ENCODE measurements at regions not wholly inside any gene's neighbourhood (a gene's known extent, or its start where the extent isn't known, plus 50 kb on each side); places are given as distances from the start of the nearest gene placed in this dataset.
A peak's percentile ranks its signal among the peaks of the same experiment; 100 is the strongest.

DNA sequence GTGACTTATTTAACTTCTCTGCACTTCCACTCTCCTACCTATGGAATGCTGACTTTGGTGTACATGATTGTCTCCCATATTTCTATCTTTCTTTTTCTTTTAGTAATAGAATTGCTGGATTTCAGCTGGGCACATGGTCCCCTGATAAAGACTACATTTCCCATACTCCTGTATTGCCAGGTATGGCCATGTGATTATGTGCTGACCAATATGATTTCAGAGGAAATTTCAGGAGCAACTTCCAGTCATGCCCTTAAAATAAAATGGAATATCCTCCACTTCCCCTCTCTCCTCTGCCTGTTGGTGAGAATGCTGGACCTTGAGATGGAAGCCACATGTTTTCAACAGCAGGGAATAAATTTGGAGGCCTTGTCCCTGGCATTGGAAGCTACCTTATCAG, 130.7 kb upstream of the IGSF21 start:
- no peak for DNase-seq (ENCODE audit: low spot score)

DNA sequence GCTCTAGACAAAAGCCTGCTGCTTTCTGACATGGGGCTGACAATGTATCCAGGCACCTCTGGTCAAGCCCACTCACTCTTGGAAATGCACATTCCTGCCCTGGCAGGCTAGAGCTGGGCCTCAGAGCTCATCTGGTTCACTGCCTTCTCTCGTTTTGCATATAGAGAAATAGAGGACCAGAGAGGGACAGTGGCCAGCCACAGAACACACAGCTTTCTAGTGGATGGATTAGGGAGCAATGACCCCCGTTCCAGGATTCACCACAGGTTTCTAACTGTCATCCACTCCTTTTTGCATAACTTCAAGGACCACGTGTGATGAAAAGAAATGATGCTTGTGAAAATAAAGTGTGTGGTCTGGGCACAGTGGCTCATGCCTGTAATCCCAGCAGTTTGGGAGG, 129.6 kb upstream of the IGSF21 start:
- DNase-seq (ENCODE audit: low spot score) = no peak

DNA sequence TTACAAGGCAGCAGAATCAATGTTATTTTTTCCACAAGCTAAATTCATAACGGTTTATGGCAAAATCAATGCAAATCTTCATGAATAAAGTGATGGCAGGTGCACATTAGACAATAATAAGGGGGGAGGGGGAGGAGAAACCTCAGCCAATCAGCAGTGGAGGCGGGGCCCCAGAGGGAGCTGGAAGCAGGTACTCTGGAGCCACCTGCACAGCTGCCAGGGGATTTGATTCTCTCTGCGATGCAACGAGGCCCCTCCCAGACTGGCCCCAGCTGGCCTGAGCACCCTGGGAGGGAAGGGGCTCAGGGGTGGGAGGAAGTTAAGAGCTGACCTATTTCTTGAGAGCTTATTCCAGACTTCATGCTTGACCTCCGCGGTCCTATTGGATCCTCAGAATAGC, 127.8 kb upstream of the IGSF21 start:
- DNase-seq (ENCODE audit: low spot score) = no peak

DNA sequence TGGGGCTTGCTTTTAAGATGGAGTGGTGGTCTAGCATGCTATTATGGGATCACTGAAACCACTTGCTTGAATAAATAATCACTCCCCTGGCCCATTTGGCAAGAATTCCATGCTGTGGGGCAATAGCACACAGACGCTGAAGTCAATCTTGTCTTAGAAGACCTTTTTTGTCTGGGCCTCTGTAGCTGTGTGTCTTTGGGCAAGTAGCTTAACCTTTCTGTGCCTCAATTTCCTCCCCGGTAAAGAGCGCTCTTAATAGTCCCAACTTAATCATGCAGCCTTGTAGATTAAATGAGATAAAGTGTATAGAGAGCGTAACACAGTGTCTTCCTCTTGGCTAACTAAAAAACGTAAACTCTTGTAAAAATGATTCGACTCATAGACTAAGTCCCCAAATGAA, 125.4 kb upstream of the IGSF21 start:
- DNase-seq (ENCODE audit: low spot score) = no peak

DNA sequence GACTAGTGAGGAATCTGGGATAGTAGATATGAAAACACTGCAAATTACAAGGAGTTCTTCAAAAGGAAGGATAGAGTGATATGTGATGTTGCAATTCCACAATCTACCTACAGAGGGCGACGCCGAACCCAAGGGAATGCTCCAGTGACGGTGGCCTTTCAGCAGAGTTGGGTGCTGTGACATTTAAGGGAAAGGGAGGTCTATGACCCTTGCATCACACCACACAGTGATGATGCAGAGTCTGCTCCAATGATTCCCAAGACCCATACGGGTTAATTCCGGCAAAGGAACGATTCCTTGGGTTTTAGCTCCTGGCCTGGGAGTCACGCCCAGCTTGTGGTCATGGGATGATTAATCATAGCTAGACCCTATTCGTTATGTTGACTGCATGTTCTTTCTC, 123.0 kb upstream of the IGSF21 start:
- DNase-seq (ENCODE audit: low spot score) = peak; percentile 47

DNA sequence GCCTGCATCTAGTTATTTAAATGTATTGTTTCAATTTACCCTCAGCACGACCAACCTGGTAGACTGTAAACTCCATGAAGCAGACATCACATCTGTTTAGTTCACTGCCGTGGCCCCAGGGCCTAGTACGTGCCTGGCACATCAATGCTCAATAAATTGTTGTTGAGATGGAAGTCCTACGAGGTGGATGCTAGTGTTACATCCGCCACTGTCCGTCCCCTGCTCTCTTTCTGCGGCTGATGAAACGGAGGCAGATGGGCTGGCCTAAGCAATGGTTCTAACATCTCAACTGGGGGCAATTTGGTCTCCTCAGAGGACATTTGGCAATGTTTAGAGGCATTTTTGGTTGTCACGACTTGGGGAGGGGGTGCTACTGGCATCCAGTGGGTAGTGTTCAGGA, 121.4 kb upstream of the IGSF21 start:
- DNase-seq (ENCODE audit: low spot score) = no peak

DNA sequence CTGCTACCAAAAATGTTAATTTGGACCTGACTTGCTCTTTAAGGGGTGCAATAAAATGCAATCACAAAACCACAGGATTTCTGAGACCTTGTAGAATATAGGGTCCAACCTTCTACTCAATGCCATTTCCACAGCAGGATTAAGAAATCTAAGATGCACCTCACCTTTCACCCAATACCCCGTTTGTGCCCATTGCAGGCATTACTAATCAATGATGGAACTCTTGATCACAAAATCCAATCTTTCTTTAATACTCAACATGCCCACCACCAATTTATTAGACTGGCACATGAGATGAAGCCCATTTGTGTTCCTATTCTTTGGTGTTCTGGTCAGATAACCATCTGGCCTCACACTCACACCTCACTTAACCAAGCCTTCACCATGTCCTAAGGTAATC, 117.2 kb upstream of the IGSF21 start:
- no peak for DNase-seq (ENCODE audit: low spot score)

DNA sequence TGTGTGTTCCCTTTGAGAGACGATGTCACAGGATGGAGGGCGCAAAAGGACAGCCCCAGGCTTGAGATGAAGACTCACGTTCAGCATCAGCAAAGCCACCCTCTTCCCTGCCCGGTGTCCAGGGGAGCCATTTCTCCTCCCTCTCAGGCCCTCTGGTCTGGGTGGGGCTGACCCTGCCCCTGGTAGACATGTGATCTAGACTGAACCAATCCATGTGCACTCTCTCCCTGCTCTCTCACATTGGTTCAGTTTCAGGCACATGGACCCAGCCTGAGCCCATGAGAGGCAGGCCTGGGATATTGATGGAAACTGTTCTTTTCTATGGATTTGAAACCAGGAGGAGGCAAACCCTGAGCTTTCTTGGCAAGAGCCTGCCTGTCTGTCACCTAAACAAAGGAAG, 115.6 kb upstream of the IGSF21 start:
- DNase-seq (ENCODE audit: low spot score) = no peak

DNA sequence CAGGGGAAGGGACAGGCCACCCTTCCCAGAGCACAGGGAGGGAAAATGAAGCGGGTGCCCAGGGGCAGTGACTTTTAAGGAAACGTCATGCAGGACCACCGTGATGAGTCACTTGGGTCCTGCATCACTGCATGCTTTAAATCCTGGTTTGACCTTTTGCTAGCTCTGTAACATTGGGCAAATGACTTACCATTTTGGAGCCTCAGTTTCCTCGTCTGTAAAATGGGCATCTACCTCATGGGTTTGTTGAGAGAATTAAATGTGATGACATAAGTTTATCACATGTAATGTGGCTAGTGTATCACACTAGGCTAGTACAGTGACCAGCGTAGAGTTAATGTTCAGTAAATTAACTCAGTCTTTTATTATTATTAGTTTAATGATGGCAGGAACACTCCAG, 114.8 kb upstream of the IGSF21 start:
- no peak for DNase-seq (ENCODE audit: low spot score)

DNA sequence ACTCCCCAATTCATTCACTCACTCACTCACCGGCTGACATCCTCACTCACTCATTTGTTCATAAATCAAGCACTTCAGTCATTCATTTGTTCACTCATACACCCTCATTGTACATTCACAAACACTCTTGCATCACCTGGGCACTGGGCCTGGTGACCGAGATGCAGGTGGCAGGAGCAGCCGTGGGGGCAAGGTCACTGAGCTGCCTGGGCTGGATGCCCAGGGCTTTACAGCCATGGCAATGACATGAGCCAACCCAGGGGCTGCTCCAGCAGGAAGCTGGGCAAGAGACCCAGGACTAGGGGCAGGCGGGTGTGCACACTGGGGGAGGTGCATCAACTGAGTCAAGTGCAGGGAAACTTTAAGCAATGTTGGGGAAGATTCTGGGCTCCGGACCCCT, 113.6 kb upstream of the IGSF21 start:
- no peak for DNase-seq (ENCODE audit: low spot score)

DNA sequence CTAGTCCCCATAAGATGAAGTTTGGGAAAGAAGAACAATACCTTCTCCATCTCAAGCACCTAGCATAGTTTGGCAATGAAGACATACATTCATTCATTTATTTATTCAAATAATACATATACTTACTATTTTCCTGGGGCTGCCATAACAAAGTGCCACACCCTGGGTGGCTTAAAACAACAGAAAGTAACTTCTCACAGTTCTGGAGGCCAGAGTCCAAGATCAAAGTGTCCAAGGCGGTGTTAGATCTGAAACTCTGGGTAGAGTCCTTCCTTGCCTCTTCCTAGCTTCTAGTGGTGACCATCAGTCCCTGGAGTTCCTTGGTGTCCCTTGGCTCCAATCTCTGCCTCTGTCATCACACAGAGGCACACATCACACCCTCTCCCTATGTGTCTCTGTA, 112.1 kb upstream of the IGSF21 start:
- no peak for DNase-seq (ENCODE audit: low spot score)

DNA sequence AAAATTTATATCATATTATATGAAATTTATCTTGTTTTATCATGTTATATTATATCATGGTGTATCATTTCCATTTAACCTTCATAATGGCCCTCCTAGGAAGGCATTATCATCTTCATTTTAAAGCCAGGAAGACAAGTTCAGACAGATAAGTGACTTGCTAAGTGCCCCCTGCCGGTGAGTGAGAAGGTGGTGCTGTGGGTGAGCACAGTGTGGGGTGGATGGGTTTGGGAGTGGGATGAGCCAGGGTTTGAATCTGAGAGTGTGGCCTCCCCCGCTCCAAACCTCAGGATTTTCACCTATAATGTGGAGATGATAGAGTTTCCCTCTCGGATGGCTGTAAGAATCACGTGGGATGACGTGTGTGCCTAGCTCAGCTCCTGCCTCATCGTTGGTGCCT, 108.7 kb upstream of the IGSF21 start:
- no peak for DNase-seq (ENCODE audit: low spot score)

DNA sequence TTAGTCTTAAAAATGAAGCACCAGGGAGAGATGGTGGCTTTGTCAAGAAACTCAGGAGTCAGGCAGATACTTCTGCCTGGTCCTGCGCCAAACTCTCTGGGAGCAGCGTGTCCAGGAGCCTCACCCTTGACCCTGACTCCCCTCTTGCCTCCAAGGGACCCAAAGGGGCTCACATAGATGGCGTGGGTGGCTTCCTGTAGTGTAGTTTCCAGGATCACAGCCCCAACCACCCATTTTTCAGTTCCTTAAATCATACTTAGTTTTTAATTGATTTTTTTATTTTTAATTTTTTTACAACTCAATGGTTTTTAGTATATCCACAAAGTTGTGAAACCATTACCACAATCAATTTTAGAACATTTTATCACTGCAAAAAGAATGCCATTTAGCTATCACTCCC, 107.7 kb upstream of the IGSF21 start:
- no peak for DNase-seq (ENCODE audit: low spot score)

DNA sequence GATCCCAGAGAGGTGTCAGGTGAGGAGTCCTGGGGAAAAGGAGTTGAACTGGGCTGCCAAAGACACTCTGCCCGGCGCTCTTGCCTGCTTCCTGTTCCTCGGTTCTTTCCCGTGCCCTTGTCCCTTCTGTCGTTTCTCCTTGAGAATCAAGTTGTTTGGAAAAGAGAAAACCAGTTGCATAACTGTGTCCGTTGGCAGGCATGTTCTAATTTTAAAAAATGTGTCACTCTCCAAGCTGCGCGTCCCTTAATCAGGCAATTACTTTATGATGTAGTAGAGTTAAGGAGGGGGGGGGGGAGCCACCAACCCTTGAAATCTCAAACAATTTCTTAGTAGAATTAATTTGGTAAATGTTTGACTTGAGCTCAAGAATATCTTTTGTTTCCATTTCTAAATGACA, 105.9 kb upstream of the IGSF21 start:
- no peak for DNase-seq (ENCODE audit: low spot score)

DNA sequence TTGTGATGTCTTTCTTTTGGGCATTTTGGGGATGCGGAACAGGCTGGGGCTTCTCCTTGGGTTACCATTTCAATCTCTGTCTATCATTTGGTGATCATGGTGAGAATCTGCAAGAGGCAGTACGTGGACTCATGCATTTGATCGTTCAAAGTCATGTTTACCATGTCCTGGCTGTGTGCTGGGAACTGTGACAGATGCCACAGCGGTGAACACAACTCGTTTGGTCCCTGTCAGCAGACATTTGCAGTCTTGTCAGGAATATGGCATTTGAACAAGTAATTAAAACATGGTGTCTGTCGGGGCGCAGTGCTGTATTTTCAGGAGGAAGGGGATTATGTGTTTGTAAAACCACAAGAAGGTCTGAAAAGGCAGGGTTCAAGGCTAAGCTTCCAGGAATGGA, 103.3 kb upstream of the IGSF21 start:
- DNase-seq (ENCODE audit: low spot score) = no peak

DNA sequence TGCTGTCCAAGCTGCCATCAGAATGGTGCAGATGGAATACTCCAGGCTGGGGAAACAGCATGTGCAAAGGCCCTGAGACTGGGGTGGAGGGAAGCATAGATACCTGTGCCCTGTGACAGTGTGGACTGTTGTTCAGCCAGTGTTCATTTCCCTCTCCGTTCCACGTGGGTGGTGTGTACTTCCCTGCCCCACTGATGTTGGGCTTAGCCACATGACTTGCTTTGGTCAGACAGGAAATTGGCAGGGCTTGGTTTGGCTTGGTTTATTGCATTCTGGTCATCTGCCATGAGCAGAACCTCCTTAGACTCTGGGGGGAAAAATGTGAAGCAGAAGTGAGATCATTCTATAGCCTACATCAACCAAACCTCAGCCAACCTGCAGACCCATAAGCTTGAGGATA, 102.4 kb upstream of the IGSF21 start:
- no peak for DNase-seq (ENCODE audit: low spot score)

DNA sequence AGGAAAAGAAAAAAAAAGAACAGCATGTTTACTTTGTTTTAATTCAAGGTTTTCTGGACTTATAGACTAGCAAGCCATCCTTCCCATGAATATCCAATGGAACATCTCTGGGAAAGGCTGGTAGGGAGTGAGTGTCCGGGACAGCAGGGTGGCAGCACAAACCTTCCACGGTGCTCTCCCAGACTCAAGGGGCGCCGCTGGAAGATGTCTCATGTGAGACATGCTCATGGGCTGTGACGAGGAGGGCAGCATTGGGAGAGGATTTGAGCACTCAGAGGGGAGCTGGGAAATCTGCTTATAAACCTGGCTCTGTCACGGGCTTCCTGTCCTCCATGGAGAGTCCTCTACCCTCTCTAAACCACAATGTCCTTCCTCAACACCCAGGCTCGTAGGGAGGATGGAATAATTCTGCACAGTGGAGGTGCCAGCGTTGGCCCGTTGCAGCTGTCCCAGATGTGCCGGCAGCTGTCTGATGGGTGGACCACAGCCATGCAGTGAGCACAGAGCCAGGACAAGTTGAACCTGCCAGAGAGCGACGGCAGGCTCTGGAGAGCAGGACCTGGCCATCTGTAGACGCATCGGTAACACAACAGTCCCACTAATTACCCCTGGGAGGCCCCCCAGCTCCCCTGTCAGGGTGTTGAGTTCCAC, 100.1 kb upstream of the IGSF21 start:
- no peak for DNase-seq (ENCODE audit: low spot score)

DNA sequence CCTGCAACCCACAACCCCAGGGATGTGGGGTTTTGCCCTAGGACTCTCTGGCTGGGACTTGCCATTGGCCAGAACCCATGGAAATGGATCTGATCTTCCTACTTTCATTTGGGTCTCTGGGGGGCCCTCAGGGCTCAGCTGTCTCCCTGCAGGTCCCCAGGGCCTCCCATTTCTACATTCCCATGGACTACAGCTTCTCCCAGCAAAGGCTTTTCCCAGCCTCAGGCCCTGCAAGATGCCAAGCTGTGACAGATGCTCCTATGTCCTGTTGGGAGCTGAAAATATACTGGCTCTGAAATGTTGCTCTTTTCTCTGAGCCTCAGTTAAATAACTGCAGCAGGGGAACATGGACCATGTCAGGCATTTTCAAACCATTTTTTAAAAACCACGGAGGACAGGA, 99.5 kb upstream of the IGSF21 start:
- no peak for DNase-seq (ENCODE audit: low spot score)

DNA sequence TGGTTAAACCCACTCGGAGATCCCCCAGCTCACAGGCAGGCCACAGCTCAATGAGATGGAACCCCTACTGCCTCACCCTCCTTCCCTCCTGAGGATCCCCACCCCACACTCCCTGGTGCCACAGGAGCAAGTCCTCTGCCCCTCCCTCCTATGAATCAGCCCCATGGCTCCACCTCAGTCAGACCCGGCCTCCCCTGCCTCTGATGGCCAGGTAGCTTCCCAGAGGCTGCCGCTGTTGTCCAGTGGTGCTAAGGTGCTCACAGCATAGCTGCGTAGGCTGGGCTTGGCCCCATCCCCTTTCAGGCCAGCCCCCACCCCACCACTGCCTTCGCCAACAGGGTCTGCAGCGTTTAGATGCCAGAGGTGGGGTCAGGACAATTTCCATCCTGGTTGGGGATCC, 98.5 kb upstream of the IGSF21 start:
- DNase-seq (ENCODE audit: low spot score) = no peak

DNA sequence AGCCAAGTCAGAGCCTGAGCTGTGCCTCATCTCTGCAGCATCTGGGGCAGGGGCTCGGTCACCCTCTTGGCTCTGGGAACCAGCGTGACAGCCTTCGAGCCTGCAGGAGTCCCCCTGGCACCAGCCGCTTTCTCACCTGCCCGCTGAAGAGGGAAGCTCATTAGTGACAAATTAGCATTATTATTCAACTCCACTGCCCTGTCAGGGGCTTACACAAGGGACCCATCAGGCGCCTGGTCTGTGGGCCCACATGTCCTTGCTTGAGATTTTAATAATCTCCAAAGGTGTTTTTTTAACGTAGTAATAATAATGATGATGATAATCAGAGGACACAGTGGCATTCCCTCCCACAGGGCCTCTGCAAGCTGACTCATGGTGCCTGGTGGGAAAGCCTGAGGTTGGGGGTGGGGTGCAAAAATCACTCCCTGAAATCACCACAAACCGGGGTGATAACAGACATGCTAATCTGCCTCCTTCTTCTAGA, 98.1 kb upstream of the IGSF21 start:
- DNase-seq (ENCODE audit: low spot score) = no peak

DNA sequence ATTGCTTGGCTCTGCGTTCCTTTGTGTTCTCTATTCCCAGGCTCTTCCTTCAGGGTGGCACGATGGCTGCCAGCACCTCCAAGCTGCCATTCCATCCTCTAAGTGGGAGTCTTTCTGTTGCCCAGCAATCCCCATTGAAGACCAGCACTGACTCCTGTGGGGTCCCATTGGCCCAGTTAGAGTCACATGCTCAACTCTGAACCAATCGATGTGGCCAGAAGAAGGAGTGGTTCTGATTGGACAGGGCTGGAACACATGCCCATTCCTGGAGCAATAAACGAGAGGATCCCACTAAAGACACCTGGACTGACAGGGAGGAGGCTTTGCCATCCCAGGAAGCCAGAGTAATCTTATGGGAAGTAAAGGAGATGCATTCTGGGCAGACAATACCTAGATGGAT, 97.2 kb upstream of the IGSF21 start:
- DNase-seq (ENCODE audit: low spot score) = no peak

DNA sequence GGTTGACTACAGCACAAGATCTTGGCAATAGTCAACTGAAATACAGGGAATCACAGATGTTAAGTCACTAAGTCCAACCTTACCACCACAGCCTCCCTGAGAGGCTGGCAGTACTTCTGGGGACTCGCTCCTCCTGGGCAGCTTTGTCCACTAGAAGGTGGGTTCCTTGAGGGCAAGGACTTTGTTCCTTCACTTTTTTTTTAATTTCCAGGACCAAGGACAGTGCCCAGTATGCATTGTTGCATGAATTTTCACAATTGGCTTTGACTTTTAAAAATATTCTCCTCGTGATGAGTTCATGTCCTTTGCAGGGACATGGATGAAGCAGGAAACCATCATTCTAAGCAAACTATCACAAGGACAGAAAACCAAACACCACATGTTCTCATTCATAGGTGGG, 96.7 kb upstream of the IGSF21 start:
- DNase-seq (ENCODE audit: low spot score) = no peak

DNA sequence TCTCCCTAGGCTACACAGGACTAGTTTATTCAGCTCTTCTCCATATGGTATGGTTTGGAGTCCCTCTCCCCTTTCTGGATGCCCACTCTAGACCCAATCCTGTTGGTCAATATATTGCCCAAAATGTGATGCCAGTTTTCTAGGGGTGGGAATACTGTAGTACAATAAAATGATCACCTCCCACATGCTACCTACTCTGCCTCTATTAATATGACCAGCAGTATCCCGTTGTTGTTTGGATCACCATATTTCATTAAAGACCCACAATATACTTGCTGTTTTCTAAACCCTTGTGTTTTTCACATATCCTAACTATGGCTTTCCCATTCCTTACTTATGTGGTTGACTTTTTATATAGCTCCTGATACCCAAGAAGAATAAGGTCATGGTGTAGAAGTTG, 95.9 kb upstream of the IGSF21 start:
- DNase-seq (ENCODE audit: low spot score) = no peak

DNA sequence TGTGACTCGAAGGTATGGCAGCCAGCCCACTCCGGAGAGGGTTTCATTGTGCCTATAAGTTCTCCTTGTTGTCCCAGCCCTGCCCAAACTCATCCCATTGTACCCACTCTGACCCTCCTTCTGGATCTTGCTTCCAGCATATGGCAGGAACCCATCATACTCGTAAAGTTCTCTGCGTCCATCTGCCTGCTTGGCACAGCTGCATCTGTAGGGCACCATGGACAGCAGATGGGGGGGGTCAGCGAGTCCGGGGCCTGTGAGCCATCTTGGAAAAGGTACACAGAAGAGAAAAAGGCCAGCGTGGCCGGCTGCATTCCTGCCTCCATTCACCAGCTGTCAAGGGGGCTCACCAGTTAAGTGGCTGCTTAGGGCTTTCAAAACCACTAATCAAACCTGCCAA, 94.9 kb upstream of the IGSF21 start:
- no peak for DNase-seq (ENCODE audit: low spot score)

DNA sequence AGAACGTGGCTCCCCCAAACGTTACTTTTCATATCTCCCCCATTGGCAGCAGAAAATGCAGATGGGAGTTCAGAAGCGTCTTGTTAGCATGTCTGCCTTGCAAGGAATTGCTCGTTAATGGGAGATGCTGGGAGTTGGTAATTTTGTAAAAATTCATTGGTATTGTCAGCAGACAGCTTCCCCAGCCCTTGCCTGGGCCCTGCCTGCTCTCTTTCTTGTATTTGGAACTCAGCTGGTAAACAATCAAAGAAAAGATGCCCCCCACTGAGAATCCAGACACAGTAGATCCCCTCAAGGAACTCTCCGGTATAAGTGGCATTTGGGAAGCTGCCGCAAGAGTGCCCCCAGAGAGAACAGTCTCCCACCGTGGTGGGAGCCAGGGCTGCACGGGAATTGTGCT, 94.4 kb upstream of the IGSF21 start:
- DNase-seq (ENCODE audit: low spot score) = no peak
